ENCODE measurements at regions not wholly inside any gene's neighbourhood (a gene's known extent, or its start where the extent isn't known, plus 50 kb on each side); places are given as distances from the start of the nearest gene placed in this dataset.

GRCh38 chr13:79870766-79871165, 389.8 kb downstream of the NDFIP2 start:
- Mint-ChIP-seq H3K9me3 (no peaks in the 10 kb centered on the region), H3K4me1 (ENCODE audit: low read depth) (no peaks in the 10 kb centered on the region), H3K27ac (no peak overlapping the region), H3K4me3 (no peak overlapping the region), H3K27me3 (no peaks in the 10 kb centered on the region), H3K36me3 (ENCODE audit: low read depth) (no peaks in the 10 kb centered on the region)
- Histone ChIP-seq H3K27me3 (ENCODE audit: control insufficient read depth in 1 of 2, insufficient read depth in 2 of 2, low read length in 2 of 2) (no peaks in the 10 kb centered on the region), H3K27ac (ENCODE audit: low read depth in 1 of 2, low read length in 2 of 2) (no peak overlapping the region), H3K4me3 (ENCODE audit: low read length) (no peak overlapping the region), H3K9me3 (ENCODE audit: control insufficient read depth in 1 of 2, insufficient read depth in 1 of 2, low read length in 2 of 2) (no peaks in the 10 kb centered on the region), H3K4me1 (ENCODE audit: insufficient read depth, low read length) (no peaks in the 10 kb centered on the region), H3K36me3 (ENCODE audit: insufficient read depth, low read length) (no peaks in the 10 kb centered on the region)
- intact Hi-C loops (cut with DNase I, micrococcal nuclease), result no loop called here
- CTCF ChIA-PET, result no interaction called here
- ATAC-seq (ENCODE audit: poor library complexity), result no peak
- TF ChIP-seq CTCF (IDR thresholded peaks at IDR 0.05), result no peak
- POLR2A ChIA-PET, result no interaction called here
- no peak for DNase-seq

DNA sequence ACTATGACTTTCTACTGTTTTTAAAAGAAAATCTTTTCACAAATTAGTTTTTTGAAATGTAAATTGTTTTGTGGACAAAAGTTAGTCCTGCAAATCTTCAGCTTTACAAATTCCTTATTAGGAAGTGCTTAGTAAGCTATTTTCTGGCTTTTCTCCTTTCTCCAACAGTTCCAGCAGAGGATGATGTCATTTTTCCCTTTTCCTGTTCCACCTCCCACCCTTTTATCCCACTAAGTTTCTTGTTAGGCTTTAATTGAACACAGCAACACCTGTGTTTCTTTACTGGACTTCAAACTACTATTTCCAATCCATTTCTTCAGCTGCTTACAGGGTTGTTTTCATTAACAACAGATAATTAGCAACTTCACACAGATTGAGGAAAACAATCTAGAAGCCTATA, 389.2 kb downstream of the NDFIP2 start:
- Histone ChIP-seq H3K27me3 (ENCODE audit: control insufficient read depth in 1 of 2, insufficient read depth in 2 of 2, low read length in 2 of 2) (no peaks in the 10 kb centered on the region), H3K9me3 (ENCODE audit: control insufficient read depth in 1 of 2, insufficient read depth in 1 of 2, low read length in 2 of 2) (no peaks in the 10 kb centered on the region), H3K4me1 (ENCODE audit: insufficient read depth, low read length) (no peaks in the 10 kb centered on the region), H3K36me3 (ENCODE audit: insufficient read depth, low read length) (no peaks in the 10 kb centered on the region), H3K27ac (ENCODE audit: low read depth in 1 of 2, low read length in 2 of 2) (no peak overlapping the region), H3K4me3 (ENCODE audit: low read length) (no peak overlapping the region)
- no peak overlapping the region for H3K4me3 Mint-ChIP-seq
- H3K36me3 Mint-ChIP-seq (ENCODE audit: low read depth), result no peaks in the 10 kb centered on the region
- ATAC-seq (ENCODE audit: poor library complexity), result no peak
- no peak for TF ChIP-seq CTCF (IDR thresholded peaks at IDR 0.05)
- no peaks in the 10 kb centered on the region for H3K4me1 Mint-ChIP-seq (ENCODE audit: low read depth)
- no peaks in the 10 kb centered on the region for H3K9me3 Mint-ChIP-seq
- intact Hi-C loops (cut with DNase I, micrococcal nuclease), result no loop called here
- no peak for DNase-seq
- POLR2A ChIA-PET, result no interaction called here
- H3K27me3 Mint-ChIP-seq, result no peaks in the 10 kb centered on the region
- H3K27ac Mint-ChIP-seq, result no peak overlapping the region
- CTCF ChIA-PET, result no interaction called here

GRCh38 chr13:79869326-79869725, 388.4 kb downstream of the NDFIP2 start:
- no peaks in the 10 kb centered on the region for H3K4me1 Mint-ChIP-seq (ENCODE audit: low read depth)
- intact Hi-C loops (cut with DNase I, micrococcal nuclease), result no loop called here
- no peak for TF ChIP-seq CTCF (IDR thresholded peaks at IDR 0.05)
- no peaks in the 10 kb centered on the region for H3K27me3 ChIP-seq (ENCODE audit: control insufficient read depth in 1 of 2, insufficient read depth in 2 of 2, low read length in 2 of 2)
- no peak overlapping the region for H3K27ac Mint-ChIP-seq
- H3K9me3 ChIP-seq (ENCODE audit: control insufficient read depth in 1 of 2, insufficient read depth in 1 of 2, low read length in 2 of 2), result no peaks in the 10 kb centered on the region
- CTCF ChIA-PET, result no interaction called here
- DNase-seq (no peak), ATAC-seq (ENCODE audit: poor library complexity) (no peak)
- no peaks in the 10 kb centered on the region for H3K36me3 Mint-ChIP-seq (ENCODE audit: low read depth)
- H3K9me3 Mint-ChIP-seq, result no peaks in the 10 kb centered on the region
- no peak overlapping the region for H3K4me3 ChIP-seq (ENCODE audit: low read length)
- no peaks in the 10 kb centered on the region for H3K27me3 Mint-ChIP-seq
- POLR2A ChIA-PET, result no interaction called here
- no peak overlapping the region for H3K4me3 Mint-ChIP-seq
- no peaks in the 10 kb centered on the region for H3K36me3 ChIP-seq (ENCODE audit: insufficient read depth, low read length)
- no peak overlapping the region for H3K27ac ChIP-seq (ENCODE audit: low read depth in 1 of 2, low read length in 2 of 2)
- no peaks in the 10 kb centered on the region for H3K4me1 ChIP-seq (ENCODE audit: insufficient read depth, low read length)

Measured in CD4-positive, alpha-beta T cell (primary cell).